H1 (cell line): ENCODE measurements at regions not wholly inside any gene's neighbourhood (a gene's known extent, or its start where the extent isn't known, plus 50 kb on each side); places are given as distances from the start of the nearest gene placed in this dataset.

Experiments used
- SAP30 ChIP-seq: fragments of 300-600 bp; sonication (generic); IDR thresholded peaks from 2 replicates; pipeline ENCODE4 v1.7.1; 2012; ENCODE audit warnings: low read length, moderate library complexity, mild to moderate bottlenecking, inconsistent platforms; ENCODE audit not compliant: insufficient read depth, insufficient replicate concordance
- TF ChIP-seq, protein P1 (sequence below), 3 experiments: IDR thresholded peaks; 1 replicate in 2 of 3; 2 replicates in 1 of 3; pipeline versions ENCODE4 v1.5.1 to v1.6.1; 2011; ENCODE audit warnings: low read length in 3 of 3, mild to moderate bottlenecking in 3 of 3, inconsistent platforms in 2 of 3, low read depth in 1 of 3, moderate library complexity in 1 of 3; ENCODE audit not compliant: insufficient read depth in 1 of 3; ENCODE audit errors: control extremely low read depth in 1 of 3

DNA sequence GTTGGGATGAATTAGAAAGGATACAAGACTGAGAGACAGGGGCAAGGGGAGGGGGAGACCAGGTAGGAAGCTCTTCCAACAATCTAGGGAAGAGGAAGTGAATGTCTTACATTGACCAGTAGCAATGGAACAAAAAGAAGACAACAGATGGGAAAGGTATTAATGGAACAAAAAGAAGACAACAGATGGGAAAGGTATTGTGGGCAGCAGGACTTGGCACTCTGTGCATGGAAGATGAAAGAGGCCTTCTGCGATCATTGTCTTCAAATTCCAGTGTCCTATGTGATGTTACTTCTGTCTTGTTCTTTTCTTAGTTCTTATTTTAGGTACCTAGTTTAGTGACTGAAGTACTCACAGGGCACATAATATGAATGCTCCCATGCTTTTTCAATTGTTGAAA lies 161.8 kb downstream of the PALM2AKAP2 start (continued):
- TF ChIP-seq, protein P1, sequence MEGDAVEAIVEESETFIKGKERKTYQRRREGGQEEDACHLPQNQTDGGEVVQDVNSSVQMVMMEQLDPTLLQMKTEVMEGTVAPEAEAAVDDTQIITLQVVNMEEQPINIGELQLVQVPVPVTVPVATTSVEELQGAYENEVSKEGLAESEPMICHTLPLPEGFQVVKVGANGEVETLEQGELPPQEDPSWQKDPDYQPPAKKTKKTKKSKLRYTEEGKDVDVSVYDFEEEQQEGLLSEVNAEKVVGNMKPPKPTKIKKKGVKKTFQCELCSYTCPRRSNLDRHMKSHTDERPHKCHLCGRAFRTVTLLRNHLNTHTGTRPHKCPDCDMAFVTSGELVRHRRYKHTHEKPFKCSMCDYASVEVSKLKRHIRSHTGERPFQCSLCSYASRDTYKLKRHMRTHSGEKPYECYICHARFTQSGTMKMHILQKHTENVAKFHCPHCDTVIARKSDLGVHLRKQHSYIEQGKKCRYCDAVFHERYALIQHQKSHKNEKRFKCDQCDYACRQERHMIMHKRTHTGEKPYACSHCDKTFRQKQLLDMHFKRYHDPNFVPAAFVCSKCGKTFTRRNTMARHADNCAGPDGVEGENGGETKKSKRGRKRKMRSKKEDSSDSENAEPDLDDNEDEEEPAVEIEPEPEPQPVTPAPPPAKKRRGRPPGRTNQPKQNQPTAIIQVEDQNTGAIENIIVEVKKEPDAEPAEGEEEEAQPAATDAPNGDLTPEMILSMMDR (IDR thresholded peaks at IDR 0.05; ENCODE audit: control extremely low read depth in 1 of 3, insufficient read depth in 1 of 3, low read depth in 1 of 3, low read length in 3 of 3), result no peak
- no peak for TF ChIP-seq SAP30
